ENCODE measurements at regions not wholly inside any gene's neighbourhood (a gene's known extent, or its start where the extent isn't known, plus 50 kb on each side); places are given as distances from the start of the nearest gene placed in this dataset.

GRCh38 chr13:31540281-31540680, 199.0 kb upstream of the RXFP2 start:
- no peak for TF ChIP-seq CTCF (IDR thresholded peaks at IDR 0.05)

DNA sequence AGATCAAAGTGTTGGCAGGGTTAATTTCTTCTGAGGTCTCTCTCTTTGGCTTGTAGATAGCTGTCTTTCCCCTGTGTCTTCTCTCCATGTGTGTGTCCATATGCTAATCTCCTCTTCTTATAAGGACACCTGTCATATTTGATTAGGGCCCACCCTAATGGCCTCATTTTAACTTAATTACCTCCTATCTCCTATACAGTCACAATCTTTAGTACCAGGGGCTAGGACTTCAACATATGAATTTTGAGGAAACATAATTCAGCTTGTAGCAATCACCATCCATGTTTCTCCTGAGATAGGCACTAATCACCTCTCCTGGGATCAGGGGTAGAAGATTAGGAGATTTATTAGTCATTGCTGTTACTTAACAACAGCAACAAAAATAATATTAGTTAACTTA, 196.1 kb upstream of the RXFP2 start:
- no peak for TF ChIP-seq CTCF (IDR thresholded peaks at IDR 0.05)

- TF ChIP-seq CTCF (IDR thresholded peaks at IDR 0.05), result no peak
These were observed 193.7 kb upstream of the RXFP2 start for GRCh38 chr13:31545616-31546015.

GRCh38 chr13:31556376-31556775, 182.9 kb upstream of the RXFP2 start:
- TF ChIP-seq CTCF (IDR thresholded peaks at IDR 0.05), result no peak

GRCh38 chr13:31587698-31588266, 151.5 kb upstream of the RXFP2 start:
- TF ChIP-seq CTCF (IDR thresholded peaks at IDR 0.05), result no peak

GRCh38 chr13:31588316-31588715, 151.0 kb upstream of the RXFP2 start:
- no peak for TF ChIP-seq CTCF (IDR thresholded peaks at IDR 0.05)

- TF ChIP-seq CTCF (IDR thresholded peaks at IDR 0.05), result no peak
These were observed 150.4 kb upstream of the RXFP2 start for GRCh38 chr13:31588893-31589292.

GRCh38 chr13:31591642-31592233, 147.6 kb upstream of the RXFP2 start:
- TF ChIP-seq CTCF (IDR thresholded peaks at IDR 0.05), result no peak

Data from LNCAP (cell line).